PC-9 (cell line): ENCODE measurements at regions not wholly inside any gene's neighbourhood (a gene's known extent, or its start where the extent isn't known, plus 50 kb on each side); places are given as distances from the start of the nearest gene placed in this dataset.

Experiments used
- BruUV-seq: library from RNA; stranded (reverse); fragments of 400-500 nt; replicated peaks from 2 replicates; lab custom pipeline; 2021; lab: Mats Ljungman, UMichigan
- CTCF ChIA-PET: fragments of 300-600 bp; sonication (Branson Sonifier 250); formaldehyde crosslinking; loops from one replicate; lab custom pipeline; 2022; ENCODE audit warnings: antibody characterized with exemption; lab: Charles Lee
- POLR2A ChIA-PET: fragments of 300-600 bp; sonication (Branson Sonifier 250); formaldehyde crosslinking; loops from one replicate; lab custom pipeline; 2022; ENCODE audit warnings: antibody characterized with exemption; ENCODE audit not compliant: unreplicated experiment; lab: Charles Lee
- DNase-seq, 2 experiments: peaks; one replicate each; pipeline versions ENCODE4 v3.0.0 to v3.0.0-alpha.2; 2015 to 2022; ENCODE audit warnings: mixed read lengths in 1 of 2
- H2AFZ ChIP-seq: fragments of 200-600 bp; sonication (generic); 2 replicates; pipeline ENCODE4 v1.8.1; 2017; ENCODE audit warnings: antibody characterized with exemption
- H3F3A ChIP-seq: fragments of 200-600 bp; sonication (generic); 2 replicates; pipeline ENCODE4 v1.8.1; 2017; ENCODE audit warnings: antibody characterized with exemption, mild to moderate bottlenecking, low read depth; ENCODE audit not compliant: insufficient read depth
- H3K27ac ChIP-seq: fragments of 200-600 bp; sonication (generic); 2 replicates; pipeline ENCODE4 v1.6.1; 2016; ENCODE audit warnings: mixed run types
- H3K27me3 ChIP-seq: fragments of 200-600 bp; sonication (generic); 2 replicates; pipeline ENCODE4 v1.6.1; 2016; ENCODE audit warnings: low read depth, mixed run types; ENCODE audit not compliant: insufficient read depth
- H3K36me3 ChIP-seq: fragments of 200-600 bp; sonication (generic); 2 replicates; pipeline ENCODE4 v1.6.1; 2016; ENCODE audit warnings: low read depth, mixed run types
- H3K4me1 ChIP-seq: fragments of 200-600 bp; sonication (generic); replicated peaks from 2 replicates; pipeline ENCODE4 v1.6.1; 2016; ENCODE audit warnings: mixed run types; ENCODE audit not compliant: insufficient read depth
- H3K4me2 ChIP-seq: fragments of 200-600 bp; sonication (generic); 2 replicates; pipeline ENCODE4 v1.6.1; 2017; ENCODE audit warnings: mixed run types
- H3K4me3 ChIP-seq: fragments of 200-600 bp; sonication (generic); 2 replicates; pipeline ENCODE4 v1.6.1; 2016; ENCODE audit warnings: mixed run types
- H3K79me2 ChIP-seq: fragments of 200-600 bp; sonication (generic); 2 replicates; pipeline ENCODE4 v1.6.1; 2017; ENCODE audit warnings: low read depth, mixed run types
- H3K9me2 ChIP-seq: fragments of 200-600 bp; sonication (generic); 2 replicates; pipeline ENCODE4 v1.8.1; 2017; ENCODE audit warnings: mild to moderate bottlenecking; ENCODE audit not compliant: insufficient read depth
- H3K9me3 ChIP-seq: fragments of 200-600 bp; sonication (generic); 2 replicates; pipeline ENCODE4 v1.8.1; 2016; ENCODE audit warnings: low read depth; ENCODE audit not compliant: insufficient read depth
- H4K20me1 ChIP-seq: fragments of 200-600 bp; sonication (generic); 2 replicates; pipeline ENCODE4 v1.8.1; 2017; ENCODE audit not compliant: insufficient read depth
- CTCF ChIP-seq: fragments of 200-600 bp; sonication (generic); conservative IDR thresholded peaks from 2 replicates; pipeline ENCODE4 v1.6.1; 2017; ENCODE audit warnings: mixed run types, antibody characterized with exemption, mild to moderate bottlenecking, moderate library complexity
- EZH2 ChIP-seq: fragments of 200-600 bp; sonication (generic); IDR thresholded peaks from 2 replicates; pipeline ENCODE4 v1.8.0; 2017; ENCODE audit warnings: antibody characterized with exemption, low read depth
- intact Hi-C: fragments of 100-400 bp; cut with micrococcal nuclease; formaldehyde crosslinking; loops from one replicate; pipeline ENCODE4 v1.10.0; 2022; ENCODE audit not compliant: unreplicated experiment

DNA sequence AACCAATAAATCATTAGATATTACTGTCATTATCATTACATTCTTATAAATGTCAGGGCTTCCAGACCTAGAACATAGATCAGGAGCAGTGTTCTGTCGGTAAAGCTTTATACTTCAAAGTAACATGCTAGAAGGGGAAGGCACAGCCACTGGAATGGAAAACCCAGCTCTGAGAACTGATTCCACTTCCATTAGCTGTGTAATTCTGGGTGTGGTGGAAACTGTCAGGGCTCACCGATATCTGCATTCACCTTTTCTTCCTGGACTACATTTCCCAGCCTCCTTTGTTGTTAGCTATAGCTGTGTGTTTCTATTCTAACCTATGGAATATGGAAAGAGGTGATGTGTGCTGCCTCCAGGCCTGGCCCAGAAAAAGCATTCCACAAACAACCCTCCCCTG is 585.8 kb downstream of the BUD13 start:
- DNase-seq = no peak
- TF ChIP-seq EZH2 (no peak), CTCF (no peak)
- Histone ChIP-seq H3K36me3 (no peaks in the 10 kb centered on the region), H3F3A (no peaks in the 10 kb centered on the region), H3K4me1 (no peaks in the 10 kb centered on the region), H3K27ac (no peak overlapping the region), H3K4me3 (no peak overlapping the region), H3K9me3 (no peaks in the 10 kb centered on the region), H2AFZ (no peak overlapping the region), H3K79me2 (no peaks in the 10 kb centered on the region), H3K9me2 (no peaks in the 10 kb centered on the region), H3K27me3 (peaks cover 47% of the 10 kb centered on the region), H4K20me1 (no peaks in the 10 kb centered on the region), H3K4me2 (no peak overlapping the region)
- BruUV-seq = no TSS peak
- intact Hi-C loops = no loop called here
- ChIA-PET CTCF (no interaction called here), POLR2A (no interaction called here)

- Histone ChIP-seq H3K9me3 (no peaks in the 10 kb centered on the region), H3K9me2 (no peaks in the 10 kb centered on the region), H2AFZ (no peak overlapping the region), H3K36me3 (no peaks in the 10 kb centered on the region), H3K27me3 (peaks cover 54% of the 10 kb centered on the region), H3K27ac (no peak overlapping the region), H3K4me3 (no peak overlapping the region), H4K20me1 (no peaks in the 10 kb centered on the region), H3K4me2 (no peak overlapping the region), H3F3A (no peaks in the 10 kb centered on the region), H3K79me2 (no peaks in the 10 kb centered on the region), H3K4me1 (no peaks in the 10 kb centered on the region)
- DNase-seq = no peak
- POLR2A ChIA-PET = no interaction called here
- BruUV-seq = no TSS peak
- no peak for TF ChIP-seq EZH2
- intact Hi-C loops = no loop called here
- CTCF ChIA-PET = no interaction called here
These were observed 587.2 kb downstream of the BUD13 start for GRCh38 chr11:116185551-116185950.

- Histone ChIP-seq H2AFZ (no peak overlapping the region), H3K9me3 (no peaks in the 10 kb centered on the region), H3K4me3 (no peak overlapping the region), H3K27me3 (peaks cover 62% of the 10 kb centered on the region), H3K9me2 (no peaks in the 10 kb centered on the region), H3K4me1 (no peaks in the 10 kb centered on the region), H4K20me1 (no peaks in the 10 kb centered on the region), H3K27ac (no peak overlapping the region), H3K4me2 (no peak overlapping the region), H3K36me3 (no peaks in the 10 kb centered on the region), H3K79me2 (no peaks in the 10 kb centered on the region), H3F3A (no peaks in the 10 kb centered on the region)
- ChIA-PET CTCF (no interaction called here), POLR2A (no interaction called here)
- TF ChIP-seq EZH2 (no peak), CTCF (no peak)
- no peak for DNase-seq
- no TSS peak for BruUV-seq
- intact Hi-C loops = no loop called here
These were observed 588.0 kb downstream of the BUD13 start for GRCh38 chr11:116184763-116185162.

DNA sequence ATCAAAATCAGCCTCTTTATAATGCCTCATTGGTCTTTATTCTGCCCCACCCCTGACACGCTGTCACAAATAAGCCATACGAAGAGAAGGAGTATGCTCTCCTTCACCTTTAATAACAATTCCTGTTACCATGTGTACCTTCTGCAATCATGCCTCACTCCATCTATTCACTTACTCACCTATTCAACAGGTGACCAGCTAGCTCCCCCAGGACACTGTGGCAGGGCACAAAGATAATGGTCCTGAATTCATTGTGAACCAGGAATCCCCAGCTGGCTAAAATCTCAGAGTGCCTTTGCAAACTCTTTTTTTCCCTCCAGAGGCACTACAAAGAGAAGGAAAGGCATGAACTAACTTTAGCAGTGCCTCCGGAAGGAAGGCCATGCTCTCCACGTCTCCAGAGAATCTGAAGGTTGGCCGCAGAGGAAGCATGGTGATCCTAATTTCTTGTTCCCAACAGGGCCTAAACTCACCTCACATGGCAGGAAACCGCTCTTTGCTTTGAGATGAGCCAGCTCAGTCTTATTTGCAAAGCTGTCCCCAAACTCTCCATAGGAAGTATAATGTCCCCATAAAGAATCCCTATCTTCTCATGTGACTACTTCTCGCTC is 590.3 kb downstream of the BUD13 start:
- CTCF ChIA-PET = no interaction called here
- Histone ChIP-seq H3K4me2 (no peak overlapping the region), H3K9me3 (no peaks in the 10 kb centered on the region), H3F3A (no peaks in the 10 kb centered on the region), H3K79me2 (no peaks in the 10 kb centered on the region), H3K27ac (no peak overlapping the region), H3K4me1 (no peaks in the 10 kb centered on the region), H3K4me3 (no peak overlapping the region), H3K36me3 (no peaks in the 10 kb centered on the region), H3K9me2 (no peaks in the 10 kb centered on the region), H2AFZ (no peak overlapping the region), H4K20me1 (no peaks in the 10 kb centered on the region; the same call in 1 of the 2 replicates), H3K27me3 (peaks cover 58% of the 10 kb centered on the region)
- BruUV-seq = no TSS peak
- DNase-seq = no peak
- no peak for TF ChIP-seq CTCF
- TF ChIP-seq EZH2 = no peak
- intact Hi-C loops = no loop called here
- POLR2A ChIA-PET = no interaction called here
